ENCODE measurements at regions not wholly inside any gene's neighbourhood (a gene's known extent, or its start where the extent isn't known, plus 50 kb on each side); places are given as distances from the start of the nearest gene placed in this dataset.

DNA sequence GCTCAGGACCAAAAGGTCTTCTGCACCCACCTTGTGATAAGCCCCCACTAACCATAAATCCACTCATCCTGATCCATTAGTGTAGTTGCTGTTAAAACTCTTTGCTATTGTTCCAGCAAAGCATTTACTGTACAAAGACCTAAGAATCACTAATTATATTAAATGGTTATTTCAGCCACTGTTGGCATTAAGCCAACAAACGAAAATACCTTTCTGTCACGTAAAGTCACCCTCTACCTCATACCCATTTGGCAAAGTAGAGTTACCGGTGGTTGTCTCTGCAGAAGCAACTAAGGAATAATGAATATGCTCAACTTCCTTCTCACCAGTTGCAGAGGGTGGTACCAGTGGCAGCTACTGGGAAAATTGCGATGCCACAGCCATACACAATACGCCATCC lies 224.5 kb downstream of the SP3 start:
- Histone ChIP-seq H3K36me3 (ENCODE audit: control insufficient read depth in 2 of 2, insufficient read depth in 2 of 2, low read length in 1 of 2) (no peaks in the 10 kb centered on the region), H3K4me1 (ENCODE audit: control insufficient read depth in 2 of 2, insufficient read depth in 2 of 2, low read length in 1 of 2) (no peaks in the 10 kb centered on the region), H3K27ac (ENCODE audit: low read depth in 2 of 2, low read length in 1 of 2) (no peak overlapping the region), H3K9me3 (ENCODE audit: control insufficient read depth in 2 of 2, insufficient read depth in 1 of 2, low read depth in 1 of 2, low read length in 1 of 2) (no peaks in the 10 kb centered on the region), H3K27me3 (ENCODE audit: control insufficient read depth in 1 of 2, insufficient read depth in 2 of 2, low read length in 2 of 2) (no peaks in the 10 kb centered on the region), H3K4me3 (ENCODE audit: low read depth in 1 of 2, low read length in 2 of 2) (no peak overlapping the region)
- WGBS, 2 donors: 77 to 79% methylated on average over 5 of the region's 5 CpGs

- WGBS, 2 donors: 86 to 87% methylated on average over 2 of the region's 2 CpGs
Observed at GRCh38 chr2:173741759-173742158, 223.4 kb downstream of the SP3 start.

DNA sequence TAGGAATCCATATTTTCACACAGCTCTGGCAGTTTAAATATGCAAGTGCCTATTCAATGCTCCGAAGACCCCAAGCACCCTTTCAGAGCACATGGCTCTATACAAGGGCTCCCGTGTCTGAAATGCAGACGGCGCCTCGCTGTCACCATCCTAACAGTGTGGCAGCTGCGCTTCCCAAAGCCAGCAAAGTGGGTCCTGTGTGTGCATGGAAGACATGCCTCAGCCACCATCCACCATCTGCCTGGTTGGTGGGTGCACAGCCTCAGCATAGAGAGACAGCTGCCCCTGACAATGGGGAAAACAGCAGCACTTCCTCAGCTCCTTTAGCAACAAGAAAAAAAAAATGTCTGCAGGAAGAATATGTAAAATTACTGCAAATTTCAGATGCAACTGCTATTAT lies 218.1 kb downstream of the SP3 start:
- H3K36me3 ChIP-seq (ENCODE audit: control insufficient read depth in 2 of 2, insufficient read depth in 2 of 2, low read length in 1 of 2): no peaks in the 10 kb centered on the region
- H3K4me1 ChIP-seq (ENCODE audit: control insufficient read depth in 2 of 2, insufficient read depth in 2 of 2, low read length in 1 of 2): no peaks in the 10 kb centered on the region
- WGBS, 2 donors: 86 to 95% methylated on average over 6 of the region's 6 CpGs
- H3K4me3 ChIP-seq (ENCODE audit: low read depth in 1 of 2, low read length in 2 of 2): no peak overlapping the region
- H3K9me3 ChIP-seq (ENCODE audit: control insufficient read depth in 2 of 2, insufficient read depth in 1 of 2, low read depth in 1 of 2, low read length in 1 of 2): no peaks in the 10 kb centered on the region
- no peaks in the 10 kb centered on the region for H3K27me3 ChIP-seq (ENCODE audit: control insufficient read depth in 1 of 2, insufficient read depth in 2 of 2, low read length in 2 of 2)
- H3K27ac ChIP-seq (ENCODE audit: low read depth in 2 of 2, low read length in 1 of 2): no peak overlapping the region

More at GRCh38 chr2:173741759-173742158, 223.4 kb downstream of the SP3 start:
- no peak overlapping the region for H3K4me3 ChIP-seq (ENCODE audit: low read depth in 1 of 2, low read length in 2 of 2)
- no peak overlapping the region for H3K27ac ChIP-seq (ENCODE audit: low read depth in 2 of 2, low read length in 1 of 2)
- H3K27me3 ChIP-seq (ENCODE audit: control insufficient read depth in 1 of 2, insufficient read depth in 2 of 2, low read length in 2 of 2): no peaks in the 10 kb centered on the region
- H3K9me3 ChIP-seq (ENCODE audit: control insufficient read depth in 2 of 2, insufficient read depth in 1 of 2, low read depth in 1 of 2, low read length in 1 of 2): no peaks in the 10 kb centered on the region
- no peaks in the 10 kb centered on the region for H3K36me3 ChIP-seq (ENCODE audit: control insufficient read depth in 2 of 2, insufficient read depth in 2 of 2, low read length in 1 of 2)
- no peaks in the 10 kb centered on the region for H3K4me1 ChIP-seq (ENCODE audit: control insufficient read depth in 2 of 2, insufficient read depth in 2 of 2, low read length in 1 of 2)

- Histone ChIP-seq H3K36me3 (ENCODE audit: control insufficient read depth in 2 of 2, insufficient read depth in 2 of 2, low read length in 1 of 2) (no peaks in the 10 kb centered on the region), H3K4me1 (ENCODE audit: control insufficient read depth in 2 of 2, insufficient read depth in 2 of 2, low read length in 1 of 2) (no peaks in the 10 kb centered on the region)
- WGBS, 2 donors: 50 to 60% methylated on average over 2 of the region's 2 CpGs
Observed at GRCh38 chr2:173749315-173749714, 215.9 kb downstream of the SP3 start.

GRCh38 chr2:173750353-173750801 lies 214.8 kb downstream of the SP3 start:
- Histone ChIP-seq H3K36me3 (ENCODE audit: control insufficient read depth in 2 of 2, insufficient read depth in 2 of 2, low read length in 1 of 2) (no peaks in the 10 kb centered on the region), H3K4me1 (ENCODE audit: control insufficient read depth in 2 of 2, insufficient read depth in 2 of 2, low read length in 1 of 2) (no peaks in the 10 kb centered on the region), H3K9me3 (ENCODE audit: control insufficient read depth in 2 of 2, insufficient read depth in 1 of 2, low read depth in 1 of 2, low read length in 1 of 2) (no peaks in the 10 kb centered on the region), H3K27ac (ENCODE audit: low read depth in 2 of 2, low read length in 1 of 2) (no peak overlapping the region), H3K4me3 (ENCODE audit: low read depth in 1 of 2, low read length in 2 of 2) (no peak overlapping the region), H3K27me3 (ENCODE audit: control insufficient read depth in 1 of 2, insufficient read depth in 2 of 2, low read length in 2 of 2) (no peaks in the 10 kb centered on the region)
- 62 to 64% methylated on average over 7 of the region's 7 CpGs for WGBS, 2 donors

More at GRCh38 chr2:173749315-173749714, 215.9 kb downstream of the SP3 start:
- Histone ChIP-seq H3K4me3 (ENCODE audit: low read depth in 1 of 2, low read length in 2 of 2) (no peak overlapping the region), H3K9me3 (ENCODE audit: control insufficient read depth in 2 of 2, insufficient read depth in 1 of 2, low read depth in 1 of 2, low read length in 1 of 2) (no peaks in the 10 kb centered on the region), H3K27ac (ENCODE audit: low read depth in 2 of 2, low read length in 1 of 2) (no peak overlapping the region), H3K27me3 (ENCODE audit: control insufficient read depth in 1 of 2, insufficient read depth in 2 of 2, low read length in 2 of 2) (no peaks in the 10 kb centered on the region)

- WGBS, 2 donors: 75 to 81% methylated on average over 4 of the region's 4 CpGs
- H3K9me3 ChIP-seq (ENCODE audit: control insufficient read depth in 2 of 2, insufficient read depth in 1 of 2, low read depth in 1 of 2, low read length in 1 of 2): no peaks in the 10 kb centered on the region
- no peak overlapping the region for H3K4me3 ChIP-seq (ENCODE audit: low read depth in 1 of 2, low read length in 2 of 2)
- no peaks in the 10 kb centered on the region for H3K4me1 ChIP-seq (ENCODE audit: control insufficient read depth in 2 of 2, insufficient read depth in 2 of 2, low read length in 1 of 2)
- no peak overlapping the region for H3K27ac ChIP-seq (ENCODE audit: low read depth in 2 of 2, low read length in 1 of 2)
- no peaks in the 10 kb centered on the region for H3K27me3 ChIP-seq (ENCODE audit: control insufficient read depth in 1 of 2, insufficient read depth in 2 of 2, low read length in 2 of 2)
- no peaks in the 10 kb centered on the region for H3K36me3 ChIP-seq (ENCODE audit: control insufficient read depth in 2 of 2, insufficient read depth in 2 of 2, low read length in 1 of 2)
Observed at GRCh38 chr2:173750831-173751230, 214.3 kb downstream of the SP3 start.

DNA sequence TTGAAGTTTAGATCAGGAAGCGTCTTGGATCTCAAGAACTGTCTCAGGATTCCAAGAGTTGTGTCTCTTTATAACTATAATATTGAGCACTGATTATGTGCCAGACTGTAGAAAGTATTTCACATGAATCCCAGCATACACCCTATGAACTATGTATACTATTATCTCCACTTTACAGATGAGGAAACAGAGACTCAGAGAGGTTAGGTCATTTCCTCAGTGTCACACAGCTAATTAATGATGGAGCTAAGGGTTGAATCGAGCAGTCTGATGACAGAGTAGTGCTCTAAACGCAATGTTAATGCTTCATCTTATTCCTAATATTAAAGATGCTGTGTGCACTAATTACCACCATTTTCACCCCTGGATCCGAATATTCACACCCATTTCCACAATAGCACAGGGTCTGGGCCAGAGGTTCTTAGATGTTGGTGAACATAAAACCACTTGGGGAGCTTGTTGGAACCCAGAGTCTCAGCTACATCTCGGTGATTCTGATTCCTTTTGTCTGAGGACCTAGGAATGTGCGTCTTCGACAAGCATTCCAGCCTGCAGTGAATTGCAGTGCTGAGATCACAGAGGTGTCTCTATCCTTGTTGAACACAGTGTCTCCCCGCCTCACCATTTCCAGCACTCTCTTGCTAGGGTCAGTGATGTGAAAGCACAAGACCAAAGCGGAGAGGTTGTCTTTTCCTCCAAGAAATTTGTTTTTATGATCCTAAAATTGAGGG lies 213.8 kb downstream of the SP3 start:
- Histone ChIP-seq H3K36me3 (ENCODE audit: control insufficient read depth in 2 of 2, insufficient read depth in 2 of 2, low read length in 1 of 2) (no peaks in the 10 kb centered on the region), H3K4me3 (ENCODE audit: low read depth in 1 of 2, low read length in 2 of 2) (no peak overlapping the region), H3K4me1 (ENCODE audit: control insufficient read depth in 2 of 2, insufficient read depth in 2 of 2, low read length in 1 of 2) (no peaks in the 10 kb centered on the region), H3K27ac (ENCODE audit: low read depth in 2 of 2, low read length in 1 of 2) (no peak overlapping the region), H3K27me3 (ENCODE audit: control insufficient read depth in 1 of 2, insufficient read depth in 2 of 2, low read length in 2 of 2) (no peaks in the 10 kb centered on the region), H3K9me3 (ENCODE audit: control insufficient read depth in 2 of 2, insufficient read depth in 1 of 2, low read depth in 1 of 2, low read length in 1 of 2) (no peaks in the 10 kb centered on the region)
- WGBS, 2 donors: 85 to 90% methylated on average over 9 of the region's 9 CpGs

GRCh38 chr2:173752152-173752551 lies 213.0 kb downstream of the SP3 start:
- no peaks in the 10 kb centered on the region for H3K9me3 ChIP-seq (ENCODE audit: control insufficient read depth in 2 of 2, insufficient read depth in 1 of 2, low read depth in 1 of 2, low read length in 1 of 2)
- H3K4me3 ChIP-seq (ENCODE audit: low read depth in 1 of 2, low read length in 2 of 2): no peak overlapping the region
- no peaks in the 10 kb centered on the region for H3K27me3 ChIP-seq (ENCODE audit: control insufficient read depth in 1 of 2, insufficient read depth in 2 of 2, low read length in 2 of 2)
- H3K36me3 ChIP-seq (ENCODE audit: control insufficient read depth in 2 of 2, insufficient read depth in 2 of 2, low read length in 1 of 2): no peaks in the 10 kb centered on the region
- H3K27ac ChIP-seq (ENCODE audit: low read depth in 2 of 2, low read length in 1 of 2): no peak overlapping the region
- no peaks in the 10 kb centered on the region for H3K4me1 ChIP-seq (ENCODE audit: control insufficient read depth in 2 of 2, insufficient read depth in 2 of 2, low read length in 1 of 2)
- WGBS, 2 donors: 37 to 46% methylated on average over 1 of the region's 1 CpG

- Histone ChIP-seq H3K27me3 (ENCODE audit: control insufficient read depth in 1 of 2, insufficient read depth in 2 of 2, low read length in 2 of 2) (no peaks in the 10 kb centered on the region), H3K4me3 (ENCODE audit: low read depth in 1 of 2, low read length in 2 of 2) (no peak overlapping the region), H3K4me1 (ENCODE audit: control insufficient read depth in 2 of 2, insufficient read depth in 2 of 2, low read length in 1 of 2) (no peaks in the 10 kb centered on the region), H3K36me3 (ENCODE audit: control insufficient read depth in 2 of 2, insufficient read depth in 2 of 2, low read length in 1 of 2) (no peaks in the 10 kb centered on the region), H3K9me3 (ENCODE audit: control insufficient read depth in 2 of 2, insufficient read depth in 1 of 2, low read depth in 1 of 2, low read length in 1 of 2) (no peaks in the 10 kb centered on the region), H3K27ac (ENCODE audit: low read depth in 2 of 2, low read length in 1 of 2) (no peak overlapping the region)
- 88 to 93% methylated on average over 5 of the region's 5 CpGs for WGBS, 2 donors
Observed at GRCh38 chr2:173753441-173753840, 211.7 kb downstream of the SP3 start.

DNA sequence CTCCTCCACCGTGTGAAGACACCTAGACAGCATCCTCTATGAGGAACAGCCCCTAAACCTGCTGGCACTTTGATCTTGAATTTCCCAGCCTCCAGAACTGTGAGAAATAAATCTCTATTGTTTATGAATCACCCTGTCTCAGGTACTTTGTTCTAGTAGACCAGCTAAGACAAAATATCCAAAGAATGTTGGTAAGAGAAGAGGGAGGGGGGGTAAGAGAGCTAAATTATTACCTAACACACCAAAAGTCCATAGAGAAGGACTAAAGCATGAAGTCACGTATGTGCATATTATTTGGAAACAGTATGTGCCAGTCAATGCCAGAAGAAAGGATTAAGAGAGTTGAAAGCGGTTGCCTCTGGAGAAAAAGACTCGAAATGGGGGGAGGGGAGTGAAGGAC lies 211.0 kb downstream of the SP3 start:
- WGBS, 2 donors: 78 to 83% methylated on average over 4 of the region's 4 CpGs

More for the DNA sequence above, 211.0 kb downstream of the SP3 start:
- no peak overlapping the region for H3K4me3 ChIP-seq (ENCODE audit: low read depth in 1 of 2, low read length in 2 of 2)
- no peaks in the 10 kb centered on the region for H3K36me3 ChIP-seq (ENCODE audit: control insufficient read depth in 2 of 2, insufficient read depth in 2 of 2, low read length in 1 of 2)
- H3K9me3 ChIP-seq (ENCODE audit: control insufficient read depth in 2 of 2, insufficient read depth in 1 of 2, low read depth in 1 of 2, low read length in 1 of 2): no peaks in the 10 kb centered on the region
- H3K27ac ChIP-seq (ENCODE audit: low read depth in 2 of 2, low read length in 1 of 2): no peak overlapping the region
- H3K4me1 ChIP-seq (ENCODE audit: control insufficient read depth in 2 of 2, insufficient read depth in 2 of 2, low read length in 1 of 2): no peaks in the 10 kb centered on the region
- no peaks in the 10 kb centered on the region for H3K27me3 ChIP-seq (ENCODE audit: control insufficient read depth in 1 of 2, insufficient read depth in 2 of 2, low read length in 2 of 2)
